ENCODE measurements at regions not wholly inside any gene's neighbourhood (a gene's known extent, or its start where the extent isn't known, plus 50 kb on each side); places are given as distances from the start of the nearest gene placed in this dataset.
A peak's percentile ranks its signal among the peaks of the same experiment; 100 is the strongest.
"Not testable (repeated sequence)": the region's sequence is repeated elsewhere in the genome, so short reads cannot be mapped to it uniquely, and the experiment has no call there.

DNA sequence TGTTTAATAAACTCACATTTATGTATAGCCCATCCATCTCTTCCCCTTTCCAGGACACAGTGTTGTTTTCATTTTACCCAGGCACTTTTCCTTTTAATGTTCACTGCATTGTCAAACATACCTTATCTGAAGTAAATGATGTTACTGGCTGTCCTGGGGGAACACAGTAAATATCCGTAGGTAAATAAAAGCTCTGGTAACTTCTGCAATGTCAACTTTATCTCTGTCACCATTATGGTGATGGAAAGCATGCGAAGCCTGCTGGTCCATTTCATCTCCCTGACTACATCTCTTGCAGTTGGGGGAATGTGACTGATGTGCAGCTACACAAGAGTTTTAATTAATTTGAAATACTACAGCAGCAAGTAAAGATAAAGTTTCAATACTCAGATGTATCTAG is 1162.1 kb upstream of the SEMA6A start:
- DNase-seq: no peak
- H3K36me3 ChIP-seq: no peaks in the 10 kb centered on the region
- H3K4me3 ChIP-seq: no peak overlapping the region
- H3K9me3 ChIP-seq: no peaks in the 10 kb centered on the region
- H3K27me3 ChIP-seq: no peaks in the 10 kb centered on the region

DNA sequence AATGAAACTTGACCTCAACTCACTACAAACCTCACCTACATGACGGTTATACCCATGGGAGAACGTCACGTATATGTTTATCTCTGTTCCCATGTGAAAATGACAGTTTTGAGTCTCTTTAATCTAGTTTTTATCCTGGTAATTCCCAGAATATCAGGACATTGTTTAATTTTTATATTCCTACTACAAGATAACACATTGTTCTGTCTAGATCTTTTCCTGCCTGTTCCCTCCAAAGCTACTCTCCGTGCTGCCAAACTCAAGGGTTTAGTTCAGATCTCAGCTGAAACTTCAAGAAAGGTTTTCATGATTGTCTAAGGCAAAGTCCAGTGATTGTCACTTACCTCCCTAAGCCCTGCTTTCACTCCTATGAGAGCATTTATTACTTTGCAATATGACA is 1159.4 kb upstream of the SEMA6A start:
- Histone ChIP-seq H3K27me3 (no peaks in the 10 kb centered on the region), H3K9me3 (no peaks in the 10 kb centered on the region), H3K4me3 (no peak overlapping the region), H3K36me3 (no peaks in the 10 kb centered on the region)
- no peak for DNase-seq

DNA sequence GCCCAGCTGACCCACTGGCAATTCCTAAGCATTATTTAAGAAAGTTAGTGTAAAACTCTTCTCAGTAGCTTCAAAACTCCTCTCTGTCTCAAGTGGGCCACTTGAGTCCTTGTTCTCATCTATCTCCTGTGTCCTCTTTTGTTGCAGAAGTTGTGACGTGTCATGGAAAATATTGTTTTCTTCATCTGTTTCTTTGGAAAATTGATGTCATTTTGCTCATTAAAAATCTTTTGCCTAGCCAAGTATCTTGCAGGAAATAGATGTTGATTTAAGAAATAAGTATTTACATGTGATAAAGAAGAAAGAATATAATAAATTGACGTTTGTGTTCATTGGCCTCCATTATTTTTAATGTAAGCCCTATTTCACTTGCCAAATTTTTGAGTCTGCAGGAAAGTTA is 1158.4 kb upstream of the SEMA6A start:
- Histone ChIP-seq H3K36me3 (no peaks in the 10 kb centered on the region), H3K4me3 (no peak overlapping the region), H3K27me3 (no peaks in the 10 kb centered on the region), H3K9me3 (no peaks in the 10 kb centered on the region)
- DNase-seq: no peak

DNA sequence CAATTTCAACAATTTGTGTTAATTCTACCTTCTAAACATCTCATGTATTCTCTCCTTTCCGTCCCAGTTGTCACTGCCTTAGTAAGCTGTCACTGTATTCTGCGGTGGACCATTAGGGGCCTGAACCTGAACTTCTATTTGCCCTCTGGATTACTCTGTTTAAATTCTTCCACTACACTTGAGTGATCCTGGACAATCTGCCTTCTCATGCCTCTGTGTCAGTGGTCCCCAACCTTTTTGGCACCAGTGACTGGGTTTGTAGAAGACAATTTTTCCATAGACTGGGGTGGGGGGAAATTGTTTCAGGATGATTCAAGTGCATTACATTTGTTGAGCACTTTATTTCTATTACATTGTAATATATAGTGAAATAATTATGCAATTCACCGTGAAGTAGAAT is 1157.6 kb upstream of the SEMA6A start:
- Histone ChIP-seq H3K27me3 (no peaks in the 10 kb centered on the region), H3K4me3 (no peak overlapping the region), H3K36me3 (no peaks in the 10 kb centered on the region), H3K9me3 (no peaks in the 10 kb centered on the region)
- DNase-seq: no peak

DNA sequence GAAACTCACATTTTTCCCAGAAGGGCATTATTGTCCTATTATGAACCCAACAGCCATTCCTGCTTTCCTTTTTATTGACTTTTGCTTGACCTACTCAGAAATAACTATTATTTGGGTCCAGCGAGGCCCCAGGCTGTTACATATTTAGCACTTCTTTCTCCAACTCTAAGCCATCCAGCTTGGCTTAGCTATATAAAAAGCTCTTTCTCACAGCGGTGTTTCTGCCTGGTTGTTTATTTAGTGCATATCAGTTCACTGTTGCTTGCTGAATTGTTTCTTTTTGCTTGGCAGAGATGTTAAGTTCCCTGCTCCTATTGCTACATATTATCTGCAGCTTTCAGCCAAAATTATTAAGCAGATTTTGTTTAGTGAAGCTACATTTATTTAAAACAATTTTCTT is 1156.8 kb upstream of the SEMA6A start:
- H3K36me3 ChIP-seq: no peaks in the 10 kb centered on the region
- DNase-seq: peak; percentile 16

DNA sequence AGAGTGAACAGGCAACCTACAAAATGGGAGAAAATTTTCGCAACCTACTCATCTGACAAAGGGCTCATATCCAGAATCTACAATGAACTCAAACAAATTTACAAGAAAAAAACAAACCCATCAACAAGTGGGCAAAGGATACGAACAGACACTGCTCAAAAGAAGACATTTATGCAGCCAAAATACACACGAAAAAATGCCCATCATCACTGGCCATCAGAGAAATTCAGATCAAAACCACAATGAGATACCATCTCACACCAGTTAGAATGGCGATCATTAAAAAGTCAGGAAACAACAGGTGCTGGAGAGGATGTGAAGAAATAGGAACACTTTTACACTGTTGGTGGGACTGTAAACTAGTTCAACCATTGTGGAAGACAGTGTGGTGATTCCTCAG is 1146.2 kb upstream of the SEMA6A start:
- not testable (repeated sequence) for H3K9me3 ChIP-seq, DNase-seq, H3K36me3 ChIP-seq, H3K4me3 ChIP-seq, H3K27me3 ChIP-seq

More for the DNA sequence above, 1156.8 kb upstream of the SEMA6A start:
- Histone ChIP-seq H3K9me3 (no peaks in the 10 kb centered on the region), H3K27me3 (no peaks in the 10 kb centered on the region), H3K4me3 (no peak overlapping the region)

DNA sequence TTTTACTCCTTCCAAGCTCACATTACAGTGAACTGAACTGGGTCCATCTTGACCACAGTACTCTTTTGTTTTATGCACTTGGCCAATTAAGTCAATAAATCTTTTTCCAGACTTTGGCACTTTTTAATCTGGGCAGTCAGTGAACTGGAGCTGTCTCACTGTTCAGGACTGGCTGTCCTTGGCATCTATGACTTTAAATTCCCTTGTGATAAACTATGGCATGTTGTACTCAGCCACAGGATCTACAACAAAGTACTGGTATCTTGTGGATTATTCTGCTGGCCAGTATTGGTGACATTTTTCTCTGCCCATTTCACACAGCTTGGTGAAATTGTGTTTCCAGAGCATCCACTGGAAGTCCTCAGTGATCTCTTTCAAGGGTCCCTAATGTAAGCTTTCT is 1144.8 kb upstream of the SEMA6A start:
- DNase-seq: no peak
- Histone ChIP-seq H3K9me3 (peaks cover 4% of the 10 kb centered on the region; the same call in 1 of the 2 replicates), H3K4me3 (no peak overlapping the region), H3K27me3 (no peaks in the 10 kb centered on the region), H3K36me3 (no peaks in the 10 kb centered on the region)

DNA sequence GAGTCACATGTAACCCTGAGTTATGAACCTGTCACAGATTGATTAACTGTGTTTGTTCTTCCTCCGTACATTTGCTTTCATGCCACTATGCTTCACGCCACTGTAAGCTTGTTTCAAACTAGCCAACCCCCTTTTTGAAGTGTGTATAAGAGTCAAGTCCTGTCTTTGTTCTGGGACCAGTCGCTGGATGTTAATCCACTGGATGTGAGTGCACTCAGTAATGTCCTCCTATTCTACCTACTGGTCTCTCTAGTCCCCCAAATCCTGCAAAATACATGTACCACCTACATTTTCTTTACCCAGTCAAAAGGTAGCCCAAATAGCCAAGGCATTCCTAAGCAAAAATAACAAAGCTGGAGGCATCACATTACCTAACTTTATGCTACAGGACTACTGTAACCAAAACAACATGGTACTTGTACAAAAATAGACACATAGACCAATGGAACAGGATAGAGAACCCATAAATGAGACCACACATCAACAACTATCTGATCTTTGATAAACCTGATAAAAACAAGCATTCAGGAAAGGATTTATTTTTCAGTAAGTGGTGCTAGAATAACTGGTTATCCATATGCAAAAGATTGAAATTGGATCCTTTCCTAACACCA is 1139.1 kb upstream of the SEMA6A start:
- DNase-seq: no peak
- Histone ChIP-seq H3K9me3 (peaks cover 23% of the 10 kb centered on the region), H3K4me3 (no peak overlapping the region), H3K27me3 (no peaks in the 10 kb centered on the region), H3K36me3 (no peaks in the 10 kb centered on the region)

DNA sequence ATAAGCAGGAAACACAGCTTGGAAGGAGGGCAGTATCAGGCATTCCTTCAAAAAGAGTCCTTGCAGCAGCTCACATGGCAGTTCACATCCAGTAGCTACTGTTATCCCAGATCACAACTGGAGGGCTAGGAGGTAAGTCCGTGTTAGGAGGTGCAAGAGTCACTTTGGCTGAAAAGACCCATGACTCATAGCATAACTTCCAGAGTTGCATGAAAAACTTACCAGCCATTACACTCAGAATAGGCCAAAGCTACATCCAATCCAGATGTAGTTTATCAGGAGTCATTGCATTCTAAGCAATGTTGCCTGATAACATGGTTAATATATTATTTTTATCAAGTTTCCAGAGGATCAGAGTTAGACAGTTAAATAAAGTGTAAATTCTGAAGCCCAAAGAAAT is 1126.4 kb upstream of the SEMA6A start:
- Histone ChIP-seq H3K9me3 (no peaks in the 10 kb centered on the region), H3K27me3 (no peaks in the 10 kb centered on the region)
- DNase-seq: no peak

DNA sequence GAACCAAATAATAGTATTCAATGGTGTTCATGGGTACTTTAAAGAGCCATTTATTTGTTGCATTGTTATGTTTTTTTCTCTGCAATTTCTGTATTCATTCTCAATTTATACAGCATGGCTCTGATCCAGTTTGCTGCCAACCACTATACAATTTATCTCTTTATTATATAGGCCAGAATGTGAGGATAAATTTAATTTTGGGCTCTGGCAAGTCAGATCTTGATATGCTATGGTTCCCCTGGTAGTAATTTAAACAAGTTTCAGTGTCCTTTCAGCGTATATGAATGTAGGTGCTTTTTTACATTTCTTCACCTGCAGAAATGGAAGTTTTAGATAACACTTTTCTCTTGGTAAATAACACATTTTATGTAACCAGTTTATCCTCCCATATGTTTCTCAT is 1118.0 kb upstream of the SEMA6A start:
- DNase-seq: no peak
- no peaks in the 10 kb centered on the region for H3K9me3 ChIP-seq
- no peak overlapping the region for H3K4me3 ChIP-seq
- no peaks in the 10 kb centered on the region for H3K36me3 ChIP-seq
- H3K27me3 ChIP-seq: no peaks in the 10 kb centered on the region

More for the DNA sequence above, 1126.4 kb upstream of the SEMA6A start:
- H3K36me3 ChIP-seq: no peaks in the 10 kb centered on the region
- H3K4me3 ChIP-seq: no peak overlapping the region

DNA sequence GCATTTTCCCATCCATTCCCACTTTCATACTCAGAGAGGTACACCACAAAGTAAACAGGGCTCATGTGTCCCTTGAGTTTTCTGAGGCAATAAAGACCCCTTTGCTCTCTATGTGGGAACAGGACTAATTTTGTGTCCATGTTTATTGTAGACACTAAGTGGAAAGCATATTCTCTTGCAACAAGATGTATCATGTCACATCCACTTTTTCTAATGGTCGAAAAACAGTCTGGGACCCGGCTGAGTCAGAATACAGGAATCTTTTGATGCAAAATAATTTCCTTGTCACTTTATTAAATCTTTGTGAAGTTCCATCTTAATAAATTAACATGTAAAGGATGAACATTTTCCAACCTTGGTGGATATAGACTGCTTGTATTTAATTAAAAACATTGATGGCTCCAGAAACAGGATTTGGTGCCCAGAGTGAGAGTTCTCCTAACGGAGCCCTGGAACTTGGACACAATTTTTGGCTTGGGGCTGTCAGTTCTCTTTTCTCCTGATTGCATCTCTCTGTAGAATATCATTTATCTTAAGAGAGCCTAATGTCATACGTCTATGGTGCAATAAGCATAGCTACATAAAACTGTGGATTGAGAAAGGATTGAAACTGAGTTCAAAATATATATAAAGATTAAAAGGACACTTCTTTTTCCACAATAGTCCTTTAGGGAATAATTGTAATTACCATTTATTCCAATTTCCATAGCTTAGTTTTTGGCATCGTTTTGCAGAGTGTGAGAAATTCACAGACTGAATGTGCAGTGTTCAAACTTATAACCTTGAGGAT is 1116.7 kb upstream of the SEMA6A start:
- Histone ChIP-seq H3K9me3 (no peaks in the 10 kb centered on the region), H3K27me3 (no peaks in the 10 kb centered on the region), H3K4me3 (no peak overlapping the region), H3K36me3 (no peaks in the 10 kb centered on the region)
- DNase-seq: no peak

DNA sequence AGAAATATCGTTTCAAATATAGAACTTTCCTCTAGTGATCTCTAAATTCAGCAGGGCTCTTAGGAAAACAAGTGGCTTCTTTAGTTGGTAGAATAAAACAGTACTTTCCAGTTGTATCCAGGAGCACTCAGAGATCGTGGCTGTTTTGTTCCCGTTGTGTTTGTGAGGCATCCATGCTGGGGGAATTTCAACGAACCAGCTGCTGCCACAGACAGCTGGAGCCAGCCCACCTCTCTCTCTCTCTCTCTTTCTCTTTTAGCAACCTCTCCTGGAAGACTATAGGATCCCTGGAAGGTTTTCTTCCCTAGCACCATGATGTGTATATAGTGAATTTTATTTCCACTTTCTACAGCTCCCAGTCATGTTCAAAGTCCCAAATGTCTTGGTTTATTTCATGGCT is 1116.0 kb upstream of the SEMA6A start:
- DNase-seq: no peak
- H3K36me3 ChIP-seq: no peaks in the 10 kb centered on the region
- no peaks in the 10 kb centered on the region for H3K27me3 ChIP-seq
- no peaks in the 10 kb centered on the region for H3K9me3 ChIP-seq
- no peak overlapping the region for H3K4me3 ChIP-seq

DNA sequence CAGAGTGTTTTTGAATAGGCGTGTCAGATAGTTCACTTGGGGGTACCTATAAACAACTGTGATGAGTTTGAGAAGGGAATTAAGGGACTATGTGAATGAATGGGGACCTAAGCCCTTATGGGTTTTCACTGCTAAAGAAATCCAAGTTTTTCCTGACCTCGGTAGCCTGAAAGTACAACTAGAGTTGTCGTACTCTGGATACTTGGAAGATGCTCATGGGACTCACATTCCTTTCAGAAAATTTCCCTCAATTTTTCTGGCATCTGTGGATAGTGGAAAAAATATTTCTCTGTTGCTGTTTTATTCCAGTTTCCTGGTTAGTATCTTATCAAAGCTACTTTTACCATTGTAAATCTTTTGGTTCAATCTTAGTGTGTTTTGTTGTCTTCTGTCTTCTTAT is 1112.3 kb upstream of the SEMA6A start:
- H3K36me3 ChIP-seq: no peaks in the 10 kb centered on the region
- no peaks in the 10 kb centered on the region for H3K27me3 ChIP-seq
- H3K4me3 ChIP-seq: no peak overlapping the region
- no peak for DNase-seq
- no peaks in the 10 kb centered on the region for H3K9me3 ChIP-seq

DNA sequence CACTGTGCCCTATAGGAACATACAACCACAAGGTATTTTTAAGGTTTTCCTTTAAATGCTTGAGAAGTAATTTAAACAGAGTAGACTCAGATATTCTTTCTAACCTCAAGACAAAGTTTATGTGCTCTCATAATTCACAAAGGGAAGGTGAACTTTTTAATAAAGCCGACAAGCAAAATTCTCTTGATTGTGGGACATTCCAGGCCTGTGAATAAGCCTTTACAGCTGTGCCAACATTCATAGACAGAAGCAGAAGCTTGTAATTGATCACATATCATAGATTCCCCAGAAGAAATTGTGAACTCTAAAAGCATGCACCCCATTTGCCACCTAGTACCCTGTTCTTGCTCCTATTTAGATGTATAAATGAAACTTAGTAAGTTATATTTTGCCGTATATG is 1107.8 kb upstream of the SEMA6A start:
- Histone ChIP-seq H3K36me3 (no peaks in the 10 kb centered on the region), H3K27me3 (no peaks in the 10 kb centered on the region), H3K4me3 (no peak overlapping the region), H3K9me3 (no peaks in the 10 kb centered on the region)
- DNase-seq: no peak

DNA sequence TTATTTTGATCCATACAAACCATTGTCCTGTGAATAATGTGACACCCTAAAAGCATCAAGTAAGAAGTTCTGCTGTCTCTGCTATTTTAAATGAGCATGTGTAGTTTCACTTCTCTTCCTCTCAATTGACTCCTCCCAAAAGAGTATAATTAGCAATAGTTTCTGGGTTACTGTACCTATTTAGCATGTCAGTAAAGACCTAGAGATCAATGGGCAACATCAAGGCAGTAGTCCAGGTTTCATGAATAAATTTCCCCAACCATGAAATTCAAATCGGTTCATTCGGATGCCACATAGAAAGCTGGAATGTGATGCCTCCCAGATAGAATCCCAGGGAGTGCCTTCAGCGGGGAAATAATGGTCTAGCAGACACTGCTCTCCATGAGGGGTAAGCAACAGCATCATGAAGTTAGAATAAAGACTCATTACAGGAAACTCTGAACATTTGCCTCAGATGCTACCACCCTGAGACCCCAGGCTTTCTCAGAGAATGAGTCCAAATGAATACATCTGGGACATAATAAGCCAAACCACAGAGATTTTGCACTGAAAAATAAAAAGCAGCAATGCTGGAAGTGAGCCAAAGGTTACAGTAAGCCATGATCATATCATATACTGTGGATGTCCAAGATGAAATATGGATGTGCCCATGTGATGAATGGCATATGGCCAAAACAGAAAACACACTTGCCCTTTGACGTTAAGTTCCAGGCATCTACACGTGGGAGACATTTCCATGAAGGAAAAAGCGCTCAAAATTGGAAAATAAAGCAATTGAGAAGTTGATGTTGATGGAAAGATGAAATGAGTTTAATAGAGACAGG is 1107.0 kb upstream of the SEMA6A start:
- Histone ChIP-seq H3K4me3 (no peak overlapping the region), H3K36me3 (no peaks in the 10 kb centered on the region), H3K9me3 (no peaks in the 10 kb centered on the region), H3K27me3 (no peaks in the 10 kb centered on the region)
- no peak for DNase-seq

DNA sequence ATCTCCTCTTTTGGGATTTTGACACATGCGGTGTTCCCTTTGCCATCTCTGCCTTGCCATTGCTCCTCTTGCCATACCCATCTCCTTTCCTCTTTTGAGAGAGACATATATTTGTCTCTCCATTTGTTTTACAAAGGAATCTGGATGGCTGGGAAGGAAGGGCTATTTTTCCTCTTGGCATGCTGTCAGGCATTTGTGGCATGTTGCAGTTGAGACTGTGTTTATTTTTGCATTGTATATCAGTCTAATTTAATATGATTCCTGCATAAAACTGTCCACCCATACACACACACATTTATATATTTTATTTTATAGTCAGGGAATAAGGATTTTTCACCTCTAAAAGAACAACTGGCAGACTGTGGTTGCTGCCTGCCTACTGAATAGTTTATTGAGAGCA is 1105.8 kb upstream of the SEMA6A start:
- Histone ChIP-seq H3K27me3 (no peaks in the 10 kb centered on the region), H3K36me3 (no peaks in the 10 kb centered on the region), H3K4me3 (no peak overlapping the region), H3K9me3 (no peaks in the 10 kb centered on the region)
- DNase-seq: peak; percentile 23

DNA sequence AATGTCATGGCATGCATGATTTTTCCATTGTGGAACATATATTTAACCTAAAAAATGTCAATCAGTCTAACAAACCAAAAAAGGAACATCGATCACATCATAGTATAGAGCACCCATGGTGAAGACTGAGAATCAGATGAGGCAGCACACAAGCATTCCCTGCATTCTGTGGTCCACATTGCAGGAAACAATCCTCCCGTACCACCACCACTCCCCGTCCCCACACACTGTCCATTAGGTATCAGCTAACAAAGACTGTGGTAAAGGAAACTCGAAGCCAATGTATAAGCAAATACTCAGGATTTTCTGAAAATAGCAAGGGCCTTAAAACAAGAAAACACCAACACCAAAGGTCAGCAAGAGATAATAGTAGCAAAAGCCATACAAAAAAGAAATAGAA is 1104.4 kb upstream of the SEMA6A start:
- Histone ChIP-seq H3K36me3 (no peaks in the 10 kb centered on the region), H3K4me3 (no peak overlapping the region), H3K27me3 (no peaks in the 10 kb centered on the region), H3K9me3 (no peaks in the 10 kb centered on the region)
- DNase-seq: no peak
